ENCODE measurements at regions not wholly inside any gene's neighbourhood (a gene's known extent, or its start where the extent isn't known, plus 50 kb on each side); places are given as distances from the start of the nearest gene placed in this dataset.
"Not testable (repeated sequence)": the region's sequence is repeated elsewhere in the genome, so short reads cannot be mapped to it uniquely, and the experiment has no call there.

DNA sequence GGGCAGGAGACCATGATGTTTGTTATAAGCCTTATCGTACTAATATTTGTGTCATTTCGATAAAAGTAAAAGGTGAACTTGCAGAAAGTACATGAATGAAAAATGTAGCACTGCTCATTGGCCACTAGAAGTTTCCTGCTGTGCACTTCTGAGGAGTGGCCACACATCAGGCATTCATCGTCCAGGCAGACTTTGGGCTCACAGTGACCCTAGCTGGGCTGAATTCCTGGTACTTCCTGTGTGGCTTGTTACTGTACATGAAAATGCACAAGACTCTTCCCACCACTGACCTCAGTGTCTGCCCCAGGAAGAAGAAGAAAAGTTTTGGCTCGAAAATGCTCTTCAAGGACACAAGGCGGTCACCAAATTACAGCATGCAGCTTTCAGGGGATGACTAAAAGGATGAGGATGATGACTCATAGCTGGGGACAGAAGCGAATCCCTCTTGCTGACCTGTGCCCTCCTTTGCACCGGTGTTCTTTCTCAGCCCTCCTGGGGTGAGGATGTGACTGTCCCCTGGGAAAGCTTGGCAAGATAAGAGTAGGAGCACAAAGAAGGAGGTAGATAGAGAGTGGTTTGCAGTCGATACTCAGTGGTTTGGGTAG, 252.4 kb upstream of the KAZN start:
- DNase-seq (ENCODE audit: low read depth in 2 of 2): no peak

DNA sequence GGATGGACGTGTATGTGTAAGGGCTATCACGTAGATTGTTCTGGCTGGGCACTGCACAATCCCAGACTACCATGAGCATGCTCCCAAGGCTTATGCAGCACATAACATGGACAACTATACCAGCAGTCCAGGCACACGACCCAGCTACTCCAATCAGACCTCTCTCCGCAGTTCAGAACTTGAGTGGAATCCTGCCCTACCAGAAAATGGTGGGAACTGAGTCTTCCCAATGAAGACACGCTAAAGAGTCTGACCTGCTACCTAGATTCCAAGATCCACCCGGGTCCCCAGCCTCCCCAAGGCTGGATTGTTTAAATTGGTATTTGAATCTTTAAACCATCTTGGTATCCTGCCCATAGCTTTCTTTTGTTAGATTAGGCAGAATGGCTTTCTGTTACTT, 251.3 kb upstream of the KAZN start:
- no peak for DNase-seq (ENCODE audit: low read depth in 2 of 2)

DNA sequence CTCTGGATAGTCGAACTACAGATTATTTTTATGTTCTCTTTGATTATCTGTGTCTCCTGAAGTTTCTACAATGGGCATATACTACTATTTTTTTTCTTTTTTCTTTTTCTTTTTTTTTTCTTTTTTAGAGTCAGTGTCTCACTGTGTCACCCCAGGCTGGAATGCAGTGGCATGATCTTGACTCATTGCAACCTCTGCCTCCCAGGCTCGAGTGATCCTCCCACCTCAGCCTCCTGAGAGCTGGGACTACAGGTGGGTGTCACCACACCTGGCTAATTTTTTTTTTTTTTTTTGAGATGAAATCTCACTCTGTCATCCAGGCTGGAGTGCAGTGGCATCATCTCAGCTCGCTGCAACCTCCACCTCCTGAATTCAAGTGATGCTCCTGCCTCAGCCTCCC, 250.7 kb upstream of the KAZN start:
- no peak for DNase-seq (ENCODE audit: low read depth in 2 of 2)

DNA sequence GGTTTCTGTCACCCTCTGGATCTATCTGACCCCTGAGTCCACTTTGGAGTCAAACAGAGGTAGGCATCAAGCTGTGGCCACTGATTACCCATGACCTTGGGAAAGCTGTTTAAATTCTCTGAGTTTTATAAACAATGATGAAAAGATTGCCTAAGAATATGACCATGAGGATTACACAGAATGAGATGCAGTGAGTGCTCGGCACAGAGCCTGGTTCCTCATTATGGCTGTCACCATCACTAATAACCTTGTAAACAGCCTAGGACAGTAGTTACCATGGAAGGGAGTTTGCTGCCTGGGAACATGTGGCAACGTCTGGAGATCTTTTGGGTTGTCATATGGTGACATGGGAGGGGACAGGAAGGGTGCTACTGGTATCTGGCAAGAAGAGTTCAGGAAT, 248.3 kb upstream of the KAZN start:
- DNase-seq (ENCODE audit: low read depth in 2 of 2): no peak

DNA sequence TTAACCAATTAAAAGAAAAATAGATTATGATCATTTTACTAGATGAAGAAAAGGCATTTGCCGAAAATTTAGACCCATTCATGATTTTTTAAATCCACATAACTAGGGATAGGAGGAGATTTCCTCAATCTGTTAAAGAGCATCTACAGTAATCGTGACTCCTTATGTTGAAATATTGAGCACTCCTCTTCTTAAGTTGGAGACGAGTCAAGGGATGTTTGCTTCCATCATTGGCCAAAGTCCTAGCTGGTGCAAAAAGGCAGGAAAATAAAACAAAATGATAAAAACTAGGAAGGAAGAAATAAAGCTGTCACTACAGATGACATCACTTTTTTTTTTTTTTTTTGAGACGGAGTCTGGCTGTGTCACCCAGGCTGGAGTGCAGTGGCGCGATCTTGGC, 245.6 kb upstream of the KAZN start:
- no peak for DNase-seq (ENCODE audit: low read depth in 2 of 2)

DNA sequence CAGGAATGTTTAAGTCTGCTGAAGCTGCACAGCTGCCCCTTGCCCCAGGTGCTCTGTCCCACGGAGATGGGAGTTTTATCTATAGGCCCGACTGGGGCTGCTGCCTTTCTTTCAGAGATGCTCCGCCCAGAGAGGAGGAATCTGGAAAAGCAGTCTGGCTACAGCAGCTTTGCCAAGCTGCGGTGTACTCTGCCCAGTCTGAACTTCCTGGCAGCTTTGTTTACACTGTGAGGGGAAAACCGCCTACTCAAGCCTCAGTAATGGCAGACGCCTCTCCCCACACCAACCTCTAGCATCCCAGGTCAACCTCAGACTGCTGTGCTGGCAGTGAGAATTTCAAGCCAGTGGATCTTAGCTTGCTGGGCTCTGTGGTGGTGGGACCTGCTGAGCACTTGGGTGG, 237.5 kb upstream of the KAZN start:
- not testable (repeated sequence) for DNase-seq (ENCODE audit: low read depth in 2 of 2)

- no peak for DNase-seq (ENCODE audit: low read depth in 2 of 2)
Measured at GRCh38 chr1:14362331-14362730, 236.2 kb upstream of the KAZN start.

DNA sequence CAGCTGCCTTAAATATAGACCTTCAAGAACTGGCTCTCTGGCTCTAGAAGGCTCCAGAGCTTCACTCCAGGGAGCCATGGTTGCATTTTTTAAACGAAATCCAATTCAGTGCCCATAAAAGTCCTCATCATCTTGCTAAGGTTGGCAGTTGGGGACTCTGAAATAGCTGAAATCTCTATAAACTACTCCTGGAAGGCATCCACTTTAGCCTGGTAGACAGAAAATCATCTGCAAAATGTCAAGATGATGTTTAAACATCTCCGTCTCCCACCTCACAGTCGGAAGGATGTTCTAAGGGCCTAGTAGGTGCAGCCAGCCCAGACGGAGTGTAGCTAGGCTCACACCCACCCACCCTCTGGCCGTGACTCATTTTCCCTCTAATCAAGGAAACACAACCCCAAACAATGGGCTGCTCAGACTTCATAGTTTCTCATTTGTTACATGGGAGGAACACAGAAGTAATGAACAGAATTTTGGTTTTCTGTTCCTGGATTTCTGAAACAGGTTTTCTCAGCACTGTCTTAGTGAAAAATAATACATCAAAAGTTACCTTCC, 235.4 kb upstream of the KAZN start:
- no peak for DNase-seq (ENCODE audit: low read depth in 2 of 2)

- DNase-seq (ENCODE audit: low read depth in 2 of 2): no peak
Measured at GRCh38 chr1:14363707-14364413, 234.6 kb upstream of the KAZN start.

GRCh38 chr1:14365301-14365988, 233.0 kb upstream of the KAZN start:
- no peak for DNase-seq (ENCODE audit: low read depth in 2 of 2)

- no peak for DNase-seq (ENCODE audit: low read depth in 2 of 2)
Measured at GRCh38 chr1:14366091-14367018, 232.1 kb upstream of the KAZN start.

GRCh38 chr1:14367451-14367850, 231.0 kb upstream of the KAZN start:
- DNase-seq (ENCODE audit: low read depth in 2 of 2): no peak

DNA sequence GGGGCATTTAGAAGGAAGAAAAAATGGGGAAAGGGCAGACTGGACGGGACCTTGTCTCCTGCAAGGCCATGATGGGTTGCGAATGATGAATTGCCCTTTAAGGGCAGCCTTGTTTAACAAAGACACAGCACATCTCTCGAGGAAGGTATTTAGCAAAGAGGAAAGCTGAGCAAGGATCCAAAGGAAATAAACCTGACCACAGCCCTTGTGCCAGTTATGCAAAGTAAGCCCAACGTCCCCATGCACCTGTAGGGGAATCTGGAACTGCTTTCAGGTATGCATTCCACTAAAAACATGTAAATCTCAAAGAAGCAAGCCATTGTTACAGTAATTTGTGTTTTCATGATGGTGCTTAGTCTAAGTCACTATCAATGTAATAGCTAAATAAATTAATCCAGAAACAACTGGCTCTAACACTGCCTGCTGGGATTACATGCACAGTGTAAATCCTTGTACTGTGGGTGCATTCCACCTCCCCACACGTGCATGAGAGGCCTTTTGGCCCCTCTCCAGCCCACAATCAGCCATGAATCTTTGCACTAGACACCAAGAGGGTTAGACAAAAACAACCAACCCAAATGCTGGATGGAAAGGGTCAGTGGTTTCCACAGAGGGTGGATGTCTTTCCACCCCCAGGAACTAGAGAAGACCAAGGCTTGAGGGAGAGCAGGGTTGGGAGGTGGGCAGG, 228.8 kb upstream of the KAZN start:
- no peak for DNase-seq (ENCODE audit: low read depth in 2 of 2)

- no peak for DNase-seq (ENCODE audit: low read depth in 2 of 2)
Measured at GRCh38 chr1:14371771-14372497, 226.6 kb upstream of the KAZN start.

DNA sequence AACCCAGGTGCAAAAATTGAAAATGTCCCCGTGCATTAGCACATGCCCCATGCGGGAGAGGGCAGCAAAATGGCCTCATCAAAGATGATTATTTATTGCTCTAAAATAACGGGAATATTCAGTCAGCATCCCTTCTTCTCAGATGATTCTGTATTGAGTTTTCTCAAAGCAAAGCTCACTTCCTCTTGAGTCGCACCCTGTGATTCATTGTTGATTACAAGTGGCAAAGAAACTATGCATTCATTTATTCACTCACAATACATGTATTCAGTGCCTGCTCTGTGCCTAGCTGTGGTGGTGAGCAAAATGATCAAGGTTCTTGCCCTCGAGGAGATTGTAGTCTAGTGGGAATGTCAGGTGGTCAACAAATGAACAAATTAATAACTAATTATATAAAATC, 226.0 kb upstream of the KAZN start:
- DNase-seq (ENCODE audit: low read depth in 2 of 2): no peak

DNA sequence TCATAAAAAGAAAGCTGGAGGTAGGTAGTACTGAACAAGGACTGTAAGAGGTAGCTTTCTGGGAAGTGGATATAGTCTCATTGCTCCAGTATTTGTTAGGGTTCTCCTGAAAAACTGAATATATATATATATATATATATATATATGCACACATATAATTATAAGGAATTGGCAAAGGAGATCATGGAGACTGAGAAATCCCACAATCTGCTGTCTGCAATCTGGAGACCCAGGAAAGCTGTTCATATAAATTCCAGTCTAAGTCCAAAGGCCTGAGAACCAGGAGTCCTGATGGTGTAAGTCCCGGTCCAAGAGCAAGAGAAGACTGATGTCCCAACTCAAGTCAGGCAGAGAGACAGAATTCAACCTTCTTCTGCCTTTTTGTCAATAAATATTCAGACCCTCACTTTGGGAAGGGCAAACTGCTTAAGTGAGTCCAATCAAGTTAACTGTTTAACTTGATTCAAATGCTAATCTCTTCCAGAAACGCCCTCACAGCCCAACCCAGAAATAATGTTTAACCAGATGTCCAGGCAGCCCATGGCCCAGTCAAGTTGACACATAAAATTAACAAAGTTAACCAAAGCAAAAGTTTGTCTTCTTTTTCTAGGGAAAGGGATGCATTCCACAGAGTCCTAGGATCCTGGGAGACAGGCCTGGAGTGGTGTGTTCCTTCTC, 225.3 kb upstream of the KAZN start:
- DNase-seq (ENCODE audit: low read depth in 2 of 2): no peak

- DNase-seq (ENCODE audit: low read depth in 2 of 2): no peak
Measured at GRCh38 chr1:14375226-14375625, 223.3 kb upstream of the KAZN start.

DNA sequence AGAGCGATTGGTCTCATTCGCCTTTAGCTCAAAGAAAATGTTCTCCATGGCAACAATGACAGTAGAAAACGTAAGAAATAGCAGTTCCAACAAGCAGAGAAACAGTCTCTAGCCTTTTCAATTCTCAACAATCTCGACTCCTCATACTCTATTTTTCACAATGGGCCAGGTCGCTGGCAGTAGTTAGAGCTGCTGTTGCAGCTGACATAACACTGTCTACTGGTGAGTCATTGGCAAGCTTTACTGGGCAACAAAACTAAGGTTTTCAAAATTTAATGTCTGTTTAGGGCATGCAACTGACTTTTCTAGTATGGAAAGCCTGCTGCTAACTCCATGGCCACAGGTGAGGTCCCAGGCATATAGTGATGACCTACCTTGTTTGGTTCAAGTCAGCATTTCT, 221.1 kb upstream of the KAZN start:
- no peak for DNase-seq (ENCODE audit: low read depth in 2 of 2)

GRCh38 chr1:14380408-14380807, 218.1 kb upstream of the KAZN start:
- no peak for DNase-seq (ENCODE audit: low read depth in 2 of 2)

DNA sequence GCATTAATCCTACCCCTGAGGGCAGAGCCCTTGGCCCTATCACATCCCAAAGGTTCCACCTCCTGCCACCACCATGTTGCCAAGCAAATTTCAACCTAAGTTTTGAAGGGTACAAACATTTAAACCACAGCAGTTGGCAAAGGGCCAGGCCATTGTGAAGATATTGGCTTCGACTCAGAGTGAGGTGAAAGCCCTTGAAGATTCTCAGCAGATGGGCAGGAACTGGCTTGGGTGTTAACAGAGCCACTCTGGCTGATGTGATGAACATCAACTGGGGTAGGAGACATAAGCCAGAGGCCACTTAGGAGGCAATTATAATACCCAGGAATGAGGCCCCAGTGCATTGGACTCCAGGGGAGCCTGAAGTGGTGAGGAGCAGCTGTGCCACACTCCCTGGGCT, 207.7 kb upstream of the KAZN start:
- no peak for DNase-seq (ENCODE audit: low read depth in 2 of 2)
